IPS-18a (cell line): ENCODE measurements at regions not wholly inside any gene's neighbourhood (a gene's known extent, or its start where the extent isn't known, plus 50 kb on each side); places are given as distances from the start of the nearest gene placed in this dataset.
A peak's percentile ranks its signal among the peaks of the same experiment; 100 is the strongest.
"Not testable (repeated sequence)": the region's sequence is repeated elsewhere in the genome, so short reads cannot be mapped to it uniquely, and the experiment has no call there.

Experiments
- H3K27ac ChIP-seq: one replicate; pipeline ENCODE4 v1.5.1; 2013; ENCODE audit warnings: low read length
- H3K27me3 ChIP-seq: one replicate; pipeline ENCODE4 v1.6.1; 2013; ENCODE audit warnings: mild to moderate bottlenecking, low read length; ENCODE audit not compliant: control insufficient read depth, insufficient read depth
- H3K36me3 ChIP-seq: one replicate; pipeline ENCODE4 v1.6.1; 2013; ENCODE audit warnings: low read depth, low read length; ENCODE audit not compliant: control insufficient read depth
- H3K4me1 ChIP-seq: one replicate; pipeline ENCODE4 v1.6.1; 2013; ENCODE audit warnings: low read depth, low read length; ENCODE audit not compliant: control insufficient read depth
- H3K4me3 ChIP-seq: one replicate; pipeline ENCODE4 v1.5.1; 2013; ENCODE audit warnings: low read length
- H3K9ac ChIP-seq: one replicate; pipeline ENCODE4 v1.6.1; 2013; ENCODE audit warnings: mild to moderate bottlenecking, low read length, moderate library complexity
- H3K9me3 ChIP-seq: one replicate; pipeline ENCODE4 v1.6.1; 2013; ENCODE audit warnings: low read depth, low read length; ENCODE audit not compliant: control insufficient read depth

DNA sequence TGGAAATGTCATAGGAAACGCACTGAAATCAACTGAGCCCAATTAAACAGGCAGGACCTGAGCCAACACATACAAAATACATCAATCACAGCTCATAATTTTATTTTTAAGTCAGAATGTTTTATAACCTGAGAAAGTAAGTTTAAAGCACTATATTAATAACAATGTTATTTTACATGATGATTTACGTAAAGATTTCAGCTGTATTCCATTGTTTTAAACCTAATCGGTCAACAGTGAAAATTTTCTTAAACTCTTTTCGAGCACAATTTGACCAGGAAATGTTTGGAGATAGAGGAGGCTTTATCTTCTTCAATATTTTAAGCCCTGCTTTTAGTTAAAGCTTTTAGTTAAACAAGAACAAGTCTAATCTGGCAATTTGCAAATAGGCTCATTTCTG, 201.8 kb upstream of the TOX3 start:
- H3K27me3 ChIP-seq = no peaks in the 10 kb centered on the region
- H3K4me1 ChIP-seq = no peaks in the 10 kb centered on the region
- H3K4me3 ChIP-seq = no peak overlapping the region
- no peaks in the 10 kb centered on the region for H3K9me3 ChIP-seq
- no peaks in the 10 kb centered on the region for H3K36me3 ChIP-seq
- H3K9ac ChIP-seq = no peak overlapping the region
- no peak overlapping the region for H3K27ac ChIP-seq

DNA sequence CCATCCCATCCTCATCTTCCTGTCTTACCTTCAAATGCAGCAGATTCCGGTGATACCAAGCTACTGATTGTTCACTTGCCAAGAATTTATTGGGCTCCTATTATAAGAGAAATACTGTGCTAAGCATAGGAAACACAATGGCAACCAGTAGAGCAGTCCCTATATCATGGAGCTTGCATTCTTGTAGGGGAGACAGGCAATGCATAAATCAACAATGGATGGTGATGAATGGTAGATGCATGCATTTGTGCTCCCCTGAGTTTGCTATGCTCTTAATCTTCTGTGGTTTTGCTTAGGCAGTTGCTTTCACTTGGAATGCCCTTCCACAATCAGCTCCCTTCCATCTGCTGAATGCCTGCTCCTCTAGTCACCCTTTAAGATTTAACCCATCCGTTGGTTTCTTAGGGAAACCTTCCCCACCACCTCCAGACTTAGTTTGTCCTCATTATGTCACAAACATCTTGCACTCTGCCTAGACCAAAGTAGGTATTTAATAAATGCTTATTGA, 200.2 kb upstream of the TOX3 start:
- Histone ChIP-seq H3K27me3 (no peaks in the 10 kb centered on the region), H3K4me3 (no peak overlapping the region), H3K4me1 (peaks cover 3% of the 10 kb centered on the region), H3K9ac (no peak overlapping the region), H3K9me3 (no peaks in the 10 kb centered on the region), H3K27ac (no peak overlapping the region), H3K36me3 (no peaks in the 10 kb centered on the region)

DNA sequence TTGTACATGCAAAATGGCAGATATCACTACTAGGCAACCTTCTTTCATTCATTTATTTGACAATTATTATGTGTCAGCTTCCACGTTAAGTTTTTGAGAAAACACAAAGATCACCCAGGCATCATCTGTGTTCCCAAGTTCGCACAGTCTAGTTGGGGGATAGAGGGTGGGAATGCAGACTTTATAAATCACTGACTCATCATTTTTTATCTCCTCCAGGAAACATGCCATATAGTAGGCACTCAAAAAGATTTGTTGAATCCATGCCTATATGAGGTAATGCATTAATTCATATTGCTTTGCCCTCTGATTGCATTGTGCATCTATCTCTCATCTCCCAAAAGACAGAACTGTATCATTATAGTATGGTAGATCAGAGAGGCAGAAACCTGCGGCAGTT, 196.8 kb upstream of the TOX3 start:
- Histone ChIP-seq H3K9me3 (no peaks in the 10 kb centered on the region), H3K4me1 (peaks cover 16% of the 10 kb centered on the region), H3K4me3 (no peak overlapping the region), H3K9ac (no peak overlapping the region), H3K36me3 (no peaks in the 10 kb centered on the region), H3K27ac (no peak overlapping the region), H3K27me3 (no peaks in the 10 kb centered on the region)

DNA sequence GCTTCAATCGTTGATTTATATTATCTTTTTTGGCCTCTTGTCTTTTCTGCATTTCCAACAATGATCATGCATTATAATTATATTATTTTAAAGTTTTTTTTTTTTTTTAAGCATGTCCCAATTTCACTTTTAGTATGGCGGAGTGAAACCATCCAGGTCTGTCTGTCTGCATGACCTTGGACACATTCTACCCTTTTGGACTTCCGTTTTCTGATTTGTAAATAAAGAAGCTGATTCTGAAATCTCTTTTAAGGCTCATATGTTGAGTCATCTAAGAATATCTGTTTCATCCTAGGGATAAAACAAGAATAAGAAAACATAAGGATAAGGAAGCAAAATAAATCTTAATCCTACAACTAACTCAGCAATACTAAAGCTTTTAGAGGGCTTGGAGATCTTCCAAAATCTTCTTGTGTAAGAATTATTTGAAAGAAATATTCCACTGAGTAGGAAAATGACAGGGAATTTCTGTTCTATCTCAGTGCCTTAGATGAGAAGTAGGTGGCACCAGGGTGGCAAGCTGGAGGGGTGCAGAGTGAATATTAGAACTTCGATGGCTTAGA, 195.7 kb upstream of the TOX3 start:
- H3K36me3 ChIP-seq = no peaks in the 10 kb centered on the region
- no peaks in the 10 kb centered on the region for H3K9me3 ChIP-seq
- no peak overlapping the region for H3K4me3 ChIP-seq
- H3K27me3 ChIP-seq = no peaks in the 10 kb centered on the region
- H3K9ac ChIP-seq = no peak overlapping the region
- H3K4me1 ChIP-seq = peaks cover 16% of the 10 kb centered on the region
- no peak overlapping the region for H3K27ac ChIP-seq

DNA sequence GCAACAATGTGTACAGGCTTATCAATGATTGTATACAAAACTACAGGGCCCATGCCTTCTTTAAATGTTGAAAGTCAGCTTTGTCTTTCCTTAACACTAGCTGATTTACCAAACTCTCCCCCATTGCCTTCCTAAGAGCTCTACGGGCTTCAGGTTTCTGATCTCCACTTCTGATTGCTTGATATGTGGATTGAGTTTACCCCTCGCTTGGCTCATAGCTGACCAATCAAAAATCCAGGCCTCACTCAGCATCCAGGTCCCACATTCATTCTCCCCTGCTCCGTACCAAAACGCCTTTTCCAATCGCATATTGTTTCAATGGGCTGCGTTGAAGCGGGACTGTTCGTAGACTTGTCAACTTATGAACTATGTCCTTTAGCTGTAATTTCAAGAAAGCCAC, 195.1 kb upstream of the TOX3 start:
- Histone ChIP-seq H3K4me1 (peaks cover 16% of the 10 kb centered on the region), H3K27me3 (no peaks in the 10 kb centered on the region), H3K9ac (no peak overlapping the region), H3K9me3 (no peaks in the 10 kb centered on the region), H3K36me3 (no peaks in the 10 kb centered on the region), H3K4me3 (peak overlapping the region; percentile 34), H3K27ac (no peak overlapping the region)

DNA sequence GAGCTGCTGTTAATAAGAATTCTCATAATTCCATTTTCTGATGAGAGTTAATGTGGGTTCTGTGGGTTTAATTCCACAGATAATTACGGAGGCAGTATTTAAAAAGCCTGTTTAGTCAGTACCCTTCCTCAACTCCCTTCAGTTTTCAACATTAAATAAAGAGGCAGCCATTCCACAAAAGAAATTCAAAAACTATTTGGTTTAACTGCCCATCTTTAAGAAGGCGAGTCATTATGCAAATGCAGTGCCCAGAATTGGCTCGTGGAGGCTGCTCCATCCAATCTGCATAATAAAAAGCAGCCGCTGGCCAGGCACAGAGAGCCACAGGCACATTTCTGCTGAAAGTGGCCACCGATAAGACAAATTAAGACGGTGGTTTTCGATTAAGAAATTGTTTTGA, 194.4 kb upstream of the TOX3 start:
- Histone ChIP-seq H3K9ac (peak overlapping the region; percentile 18), H3K9me3 (no peaks in the 10 kb centered on the region), H3K4me1 (peaks cover 16% of the 10 kb centered on the region), H3K27ac (peak overlapping the region; percentile 69), H3K4me3 (peak overlapping the region; percentile 34), H3K36me3 (no peaks in the 10 kb centered on the region), H3K27me3 (no peaks in the 10 kb centered on the region)

DNA sequence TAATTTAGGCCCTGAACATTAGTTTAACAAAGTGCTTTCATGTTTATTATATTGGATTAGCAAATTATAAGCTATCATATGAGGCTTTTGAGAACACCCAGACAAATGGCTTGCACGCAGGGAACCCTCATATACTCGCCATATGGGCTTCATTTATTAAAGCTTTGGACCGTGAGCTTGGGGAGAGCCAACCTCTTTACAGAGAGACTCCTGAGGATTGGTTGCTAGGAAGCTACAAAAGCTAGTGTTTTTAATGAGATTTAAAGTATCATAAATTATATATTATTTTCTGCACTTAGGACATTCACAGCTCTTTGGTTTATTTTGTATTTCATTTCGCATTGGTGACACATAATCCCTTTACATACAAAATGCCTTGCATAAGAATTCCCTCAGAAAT, 193.8 kb upstream of the TOX3 start:
- H3K36me3 ChIP-seq = no peaks in the 10 kb centered on the region
- H3K9me3 ChIP-seq = no peaks in the 10 kb centered on the region
- no peaks in the 10 kb centered on the region for H3K27me3 ChIP-seq
- H3K4me3 ChIP-seq = peak overlapping the region; percentile 34
- no peak overlapping the region for H3K27ac ChIP-seq
- H3K4me1 ChIP-seq = peaks cover 16% of the 10 kb centered on the region
- H3K9ac ChIP-seq = no peak overlapping the region

DNA sequence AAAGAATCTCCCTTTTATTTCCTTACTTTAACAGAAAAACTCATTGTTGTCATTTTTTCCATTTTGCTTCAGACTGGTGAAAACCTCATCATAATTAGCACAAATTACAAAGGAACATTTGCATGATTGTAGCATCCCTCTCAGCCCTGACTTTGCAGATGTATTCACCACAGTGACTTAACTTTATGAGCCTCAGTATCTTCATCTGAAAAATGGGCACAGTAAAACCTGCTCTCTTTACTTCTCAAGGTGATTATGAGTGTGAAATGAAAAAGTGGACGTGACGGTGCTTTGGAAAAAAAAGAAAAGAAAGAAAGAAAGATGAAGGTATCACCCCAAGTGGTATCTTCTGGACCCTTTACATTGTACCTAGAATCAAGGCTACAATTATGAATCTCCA, 193.4 kb upstream of the TOX3 start:
- H3K36me3 ChIP-seq = no peaks in the 10 kb centered on the region
- H3K27me3 ChIP-seq = no peaks in the 10 kb centered on the region
- H3K9ac ChIP-seq = no peak overlapping the region
- H3K4me3 ChIP-seq = no peak overlapping the region
- H3K9me3 ChIP-seq = no peaks in the 10 kb centered on the region
- peaks cover 16% of the 10 kb centered on the region for H3K4me1 ChIP-seq
- H3K27ac ChIP-seq = no peak overlapping the region

DNA sequence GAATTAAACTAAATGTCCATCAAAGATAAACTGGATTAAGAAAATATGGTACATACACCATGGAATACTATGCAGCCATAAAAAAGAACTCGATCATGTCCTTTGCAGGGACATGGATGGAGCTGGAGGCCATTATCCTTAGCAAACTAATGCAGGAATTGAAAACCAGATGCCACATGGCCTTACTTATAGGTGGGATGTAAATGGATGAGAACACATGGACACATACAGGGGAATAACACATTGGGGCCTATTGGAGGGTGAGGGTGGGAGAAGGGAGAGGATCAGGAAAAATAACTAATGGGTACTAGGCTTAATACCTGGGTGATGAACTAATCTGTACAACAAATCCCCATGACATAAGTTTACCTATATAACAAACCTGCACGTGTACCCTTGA, 192.0 kb upstream of the TOX3 start:
- peaks cover 16% of the 10 kb centered on the region for H3K4me1 ChIP-seq
- not testable (repeated sequence) for H3K36me3 ChIP-seq, H3K9me3 ChIP-seq, H3K9ac ChIP-seq, H3K4me3 ChIP-seq, H3K27ac ChIP-seq, H3K27me3 ChIP-seq

DNA sequence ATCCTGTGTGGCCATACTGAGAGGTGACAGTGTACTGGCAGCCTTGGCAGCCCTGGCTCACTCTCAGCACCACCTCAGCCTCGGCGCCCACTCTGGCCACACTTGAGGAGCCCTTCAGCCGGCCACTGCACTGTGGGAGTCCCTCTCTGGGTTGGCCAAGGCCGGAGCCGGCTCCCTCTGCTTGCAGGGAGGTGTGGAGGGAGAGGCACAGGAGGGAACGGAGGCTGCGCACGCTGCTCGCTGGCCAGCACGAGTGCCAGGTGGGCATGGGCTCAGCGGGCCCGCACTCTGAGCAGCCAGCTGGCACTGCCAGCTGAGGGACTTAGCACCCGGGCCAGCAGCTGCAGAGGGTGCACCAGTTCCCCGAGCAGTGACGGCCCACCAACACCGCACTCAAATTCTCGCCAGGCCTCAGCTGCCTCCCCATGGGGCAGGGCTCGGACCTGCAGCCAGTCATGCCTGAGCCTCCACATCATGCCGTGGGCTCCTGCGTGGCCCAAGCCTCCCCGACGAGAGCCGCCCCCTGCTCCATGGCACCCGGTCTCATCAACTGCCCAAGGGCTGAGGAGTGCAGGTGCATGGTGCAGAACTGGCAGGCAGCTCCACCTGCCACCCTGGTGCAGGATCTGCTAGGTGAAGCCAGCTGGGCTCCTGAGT, 184.4 kb upstream of the TOX3 start:
- Histone ChIP-seq H3K9ac (no peak overlapping the region), H3K27me3 (no peaks in the 10 kb centered on the region), H3K4me3 (no peak overlapping the region), H3K4me1 (no peaks in the 10 kb centered on the region), H3K27ac (no peak overlapping the region), H3K36me3 (no peaks in the 10 kb centered on the region), H3K9me3 (peaks cover 7% of the 10 kb centered on the region)

DNA sequence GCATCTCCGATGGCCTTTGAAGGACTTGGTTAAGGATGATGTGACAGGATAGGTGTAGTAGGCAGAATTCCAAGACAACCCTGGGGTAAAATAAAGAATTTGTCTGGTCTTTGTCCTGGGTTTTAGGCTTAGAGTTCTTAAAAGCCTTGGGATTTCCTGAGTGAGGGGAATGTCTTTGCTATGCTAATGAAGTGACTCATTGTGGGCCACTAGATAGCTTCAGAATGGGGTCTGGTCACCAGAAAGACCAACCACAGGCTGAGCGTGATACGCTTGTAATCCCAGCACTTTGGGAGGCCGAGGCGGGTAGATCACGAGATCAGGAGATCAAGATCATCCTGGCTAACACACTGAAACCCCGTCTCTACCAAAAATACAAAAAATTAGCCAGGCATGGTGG, 182.8 kb upstream of the TOX3 start:
- Histone ChIP-seq H3K9ac (no peak overlapping the region), H3K4me1 (no peaks in the 10 kb centered on the region), H3K27me3 (no peaks in the 10 kb centered on the region), H3K27ac (no peak overlapping the region), H3K36me3 (no peaks in the 10 kb centered on the region), H3K9me3 (peaks cover 7% of the 10 kb centered on the region), H3K4me3 (no peak overlapping the region)

DNA sequence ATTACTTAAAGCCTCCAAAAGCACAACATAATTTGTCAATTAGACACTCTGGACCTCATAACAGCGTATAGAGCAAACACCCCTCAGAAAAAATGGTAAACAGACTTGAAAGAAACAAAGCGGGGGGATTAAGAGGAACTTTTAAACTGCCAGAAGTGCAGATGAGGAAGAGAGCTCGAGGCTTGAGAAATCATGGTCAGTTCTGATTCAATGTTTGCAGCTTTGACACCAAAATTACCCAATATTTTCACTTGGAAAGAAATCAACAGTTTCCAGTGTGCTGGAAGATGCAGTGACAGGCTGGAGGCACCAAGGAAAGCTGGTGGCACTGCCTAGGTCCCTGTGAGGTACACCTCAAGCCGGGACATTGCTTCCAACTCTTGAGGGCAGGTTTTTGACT, 180.9 kb upstream of the TOX3 start:
- Histone ChIP-seq H3K27ac (no peak overlapping the region), H3K36me3 (no peaks in the 10 kb centered on the region), H3K9ac (no peak overlapping the region), H3K27me3 (no peaks in the 10 kb centered on the region), H3K4me3 (no peak overlapping the region), H3K9me3 (peaks cover 7% of the 10 kb centered on the region), H3K4me1 (no peaks in the 10 kb centered on the region)
